Neural crest cell (in vitro differentiated cells): ENCODE measurements at regions not wholly inside any gene's neighbourhood (a gene's known extent, or its start where the extent isn't known, plus 50 kb on each side); places are given as distances from the start of the nearest gene placed in this dataset.

Experiments
- DNase-seq: peaks from one replicate; pipeline ENCODE4 v3.0.0; 2021; ENCODE audit warnings: low read depth, mixed read lengths, low spot score
- H3K27ac Mint-ChIP-seq: one replicate; pipeline ENCODE4 v1.8.0; 2021; ENCODE audit warnings: mild to moderate bottlenecking, mixed read lengths; ENCODE audit not compliant: unreplicated experiment
- H3K27me3 Mint-ChIP-seq: 2 replicates; pipeline ENCODE4 v1.8.0; 2021; ENCODE audit warnings: low read depth, mild to moderate bottlenecking, mixed read lengths
- H3K36me3 Mint-ChIP-seq: 2 replicates; pipeline ENCODE4 v1.8.0; 2021; ENCODE audit warnings: low read depth, mild to moderate bottlenecking, mixed read lengths
- H3K4me1 Mint-ChIP-seq: 2 replicates; pipeline ENCODE4 v1.8.0; 2021; ENCODE audit warnings: mixed read lengths
- H3K4me3 Mint-ChIP-seq: one replicate; pipeline ENCODE4 v1.8.0; 2021; ENCODE audit warnings: mild to moderate bottlenecking, mixed read lengths
- H3K9me3 Mint-ChIP-seq: 2 replicates; pipeline ENCODE4 v1.8.0; 2021; ENCODE audit warnings: mixed read lengths
- CTCF ChIP-seq: fragments of 200-600 bp; sonication (generic); conservative IDR thresholded peaks from 2 replicates; pipeline ENCODE4 v1.5.0; 2021; ENCODE audit warnings: antibody characterized with exemption, mild to moderate bottlenecking

DNA sequence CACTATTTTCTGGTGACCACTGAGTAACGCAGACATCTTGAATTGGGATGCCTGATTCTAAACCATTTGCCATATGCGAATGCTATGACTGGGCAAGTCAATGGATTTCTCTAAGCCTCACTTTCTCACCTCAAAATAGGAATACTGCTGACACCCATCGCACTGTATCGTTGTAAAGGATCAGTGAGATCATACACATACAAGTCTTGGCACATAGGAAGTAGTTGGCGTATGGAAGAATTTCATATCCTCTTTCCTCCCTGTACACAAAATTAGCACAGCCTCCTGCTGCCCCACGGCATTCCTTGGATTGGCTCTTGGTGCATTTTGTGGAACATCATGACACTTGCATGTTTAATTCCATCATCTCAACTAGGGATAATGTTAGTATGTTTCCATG, 366.9 kb downstream of the CMPK2 start:
- Mint-ChIP-seq H3K4me1 (peaks cover 6% of the 10 kb centered on the region), H3K4me3 (no peak overlapping the region)
- TF ChIP-seq CTCF = no peak

GRCh38 chr2:6499691-6500090, 366.0 kb downstream of the CMPK2 start:
- Mint-ChIP-seq H3K36me3 (no peaks in the 10 kb centered on the region), H3K27ac (no peak overlapping the region), H3K4me3 (no peak overlapping the region), H3K27me3 (no peaks in the 10 kb centered on the region), H3K4me1 (peaks cover 6% of the 10 kb centered on the region), H3K9me3 (no peaks in the 10 kb centered on the region)
- DNase-seq = no peak
- TF ChIP-seq CTCF = no peak

More for the DNA sequence above, 366.9 kb downstream of the CMPK2 start:
- no peak for DNase-seq
- H3K27ac Mint-ChIP-seq = no peak overlapping the region
- no peaks in the 10 kb centered on the region for H3K36me3 Mint-ChIP-seq
- no peaks in the 10 kb centered on the region for H3K27me3 Mint-ChIP-seq
- no peaks in the 10 kb centered on the region for H3K9me3 Mint-ChIP-seq

DNA sequence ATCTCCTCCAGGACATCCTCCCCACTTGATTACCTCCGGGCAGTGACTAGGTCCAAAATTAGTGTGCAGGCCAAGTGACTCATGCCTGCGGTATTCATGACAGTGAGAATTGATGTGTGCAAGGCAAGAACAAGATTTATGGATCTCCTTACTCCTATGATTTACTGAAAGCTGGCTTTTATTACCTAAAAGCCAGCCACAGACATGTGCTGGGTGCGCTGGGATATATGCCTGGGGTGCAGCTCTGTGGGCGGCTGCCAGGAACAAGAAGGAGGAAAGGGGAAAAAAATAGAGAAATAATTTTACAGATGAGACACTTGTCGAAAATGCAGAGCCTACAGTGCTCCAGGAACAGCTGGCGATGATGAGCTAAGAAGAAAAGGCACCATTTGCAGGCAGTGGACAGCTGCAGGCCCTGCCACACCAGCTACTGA, 359.3 kb downstream of the CMPK2 start:
- H3K27me3 Mint-ChIP-seq = no peaks in the 10 kb centered on the region
- no peak for TF ChIP-seq CTCF
- no peak overlapping the region for H3K4me3 Mint-ChIP-seq
- H3K27ac Mint-ChIP-seq = peak overlapping the region; percentile 40
- no peaks in the 10 kb centered on the region for H3K36me3 Mint-ChIP-seq
- H3K9me3 Mint-ChIP-seq = no peaks in the 10 kb centered on the region
- no peak for DNase-seq
- peaks cover 9% of the 10 kb centered on the region for H3K4me1 Mint-ChIP-seq

DNA sequence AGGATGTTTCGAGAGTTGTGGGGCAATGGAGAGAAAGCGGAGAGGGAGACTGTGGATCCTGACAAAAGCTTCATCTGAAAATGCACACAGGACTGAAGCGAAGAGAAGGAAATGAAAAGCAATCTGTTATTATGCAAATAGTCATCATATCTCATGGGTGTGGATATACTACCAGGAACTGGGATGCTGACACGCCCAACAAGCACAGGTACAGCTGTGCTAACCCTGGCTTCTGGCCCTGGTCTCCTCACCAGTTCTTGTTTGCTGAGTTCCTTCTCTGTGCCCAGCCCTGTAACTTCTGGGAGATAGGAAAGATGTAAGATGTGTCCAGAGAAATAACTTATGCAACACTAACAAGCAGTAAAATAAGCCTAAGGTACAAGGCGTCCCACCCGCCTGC, 358.8 kb downstream of the CMPK2 start:
- Mint-ChIP-seq H3K27me3 (no peaks in the 10 kb centered on the region), H3K4me1 (peaks cover 11% of the 10 kb centered on the region), H3K9me3 (no peaks in the 10 kb centered on the region), H3K4me3 (no peak overlapping the region), H3K36me3 (no peaks in the 10 kb centered on the region), H3K27ac (peak overlapping the region; percentile 40)
- no peak for DNase-seq
- no peak for TF ChIP-seq CTCF

- Mint-ChIP-seq H3K27ac (no peak overlapping the region), H3K36me3 (no peaks in the 10 kb centered on the region), H3K27me3 (no peaks in the 10 kb centered on the region), H3K4me1 (peaks cover 22% of the 10 kb centered on the region), H3K4me3 (no peak overlapping the region), H3K9me3 (no peaks in the 10 kb centered on the region)
- no peak for TF ChIP-seq CTCF
- DNase-seq = no peak
These were observed 355.2 kb downstream of the CMPK2 start for GRCh38 chr2:6510532-6510931.

DNA sequence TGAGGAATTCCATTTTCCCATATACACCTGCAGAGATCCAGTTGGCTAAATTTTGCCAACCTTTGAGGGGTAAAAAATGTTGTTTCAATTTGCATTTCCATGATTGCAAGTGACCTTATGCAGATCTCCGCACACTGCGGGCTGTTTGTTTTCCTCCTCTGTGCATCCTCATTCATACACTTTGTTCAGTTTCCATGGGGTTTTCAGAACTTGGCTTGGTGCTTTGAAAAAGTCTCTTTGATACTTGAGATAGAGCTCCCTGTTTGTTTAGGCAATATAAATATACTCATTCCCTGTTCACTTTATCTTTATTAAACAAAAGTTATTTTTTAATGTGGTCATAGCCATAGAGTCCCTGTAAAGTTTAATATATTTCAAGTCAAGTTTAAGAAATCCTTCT, 353.1 kb downstream of the CMPK2 start:
- Mint-ChIP-seq H3K27ac (peak overlapping the region; percentile 0), H3K4me3 (no peak overlapping the region), H3K4me1 (peaks cover 22% of the 10 kb centered on the region), H3K9me3 (no peaks in the 10 kb centered on the region), H3K27me3 (no peaks in the 10 kb centered on the region), H3K36me3 (no peaks in the 10 kb centered on the region)
- no peak for DNase-seq
- no peak for TF ChIP-seq CTCF
